Body of pancreas (tissue), 4 donors: ENCODE measurements at regions not wholly inside any gene's neighbourhood (a gene's known extent, or its start where the extent isn't known, plus 50 kb on each side); places are given as distances from the start of the nearest gene placed in this dataset.

ENCODE experiments used
- ATAC-seq: fragments of 150-250 bp; one replicate; pipeline ENCODE4 v1.9.1; 2016
- DNase-seq, 4 donors: peaks; one replicate each; pipeline ENCODE4 v3.0.0-alpha.2; 2019
- H3K27ac ChIP-seq, 4 donors: fragments of 200-600 bp; sonication (generic); 1 replicate in 3 of 4; 2 replicates in 1 of 4; pipeline versions ENCODE4 v1.5.1 to v1.6.1; 2016 to 2019; ENCODE audit warnings: mild to moderate bottlenecking in 1 of 4, mixed read lengths in 1 of 4, moderate library complexity in 1 of 4
- H3K27me3 ChIP-seq, 2 donors: fragments of 200-600 bp; sonication (generic); one replicate each; pipeline ENCODE4 v1.6.0; 2016; ENCODE audit warnings: mild to moderate bottlenecking in 1 of 2
- H3K36me3 ChIP-seq, 2 donors: fragments of 200-600 bp; sonication (generic); replicated peaks in 1 of 2; 2 replicates each; pipeline ENCODE4 v1.5.1; 2016; ENCODE audit warnings: low read depth in 2 of 2; ENCODE audit not compliant: insufficient read depth in 1 of 2
- H3K4me1 ChIP-seq: fragments of 200-600 bp; sonication (generic); one replicate; pipeline ENCODE4 v1.6.0; 2016
- H3K4me3 ChIP-seq, 2 donors: fragments of 200-600 bp; sonication (generic); 1 replicate in 1 of 2; 2 replicates in 1 of 2; pipeline ENCODE4 v1.5.1; 2016 to 2019
- H3K9me3 ChIP-seq, 3 donors: fragments of 200-600 bp; sonication (generic); 1 replicate in 2 of 3; 2 replicates in 1 of 3; pipeline ENCODE4 v1.5.1; 2016
- CTCF ChIP-seq, 7 experiments: fragments of 450-650 bp in 4 of 7; fragments of 200-600 bp in 3 of 7; sonication (generic) in 3 of 7; IDR thresholded peaks; one replicate each; pipeline ENCODE4 v1.5.1; 2016 to 2019; ENCODE audit warnings: antibody characterized with exemption in 7 of 7
- POLR2A ChIP-seq, 3 donors: fragments of 450-650 bp; IDR thresholded peaks; one replicate each; pipeline ENCODE4 v1.6.1; 2016; ENCODE audit warnings: antibody characterized with exemption in 3 of 3, mild to moderate bottlenecking in 2 of 3
- WGBS, 2 donors: methylation state at CpG; one replicate each; pipeline ENCODE4 v1.1.5; 2017; 5-methylcytosine and 5-hydroxymethylcytosine counted together
- intact Hi-C: fragments of 100-400 bp; cut with DNase I; formaldehyde crosslinking; loops from one replicate; pipeline ENCODE4 v1.15.1; 2023

- intact Hi-C loops = no loop called here
- no peaks in the 10 kb centered on the region for H3K4me1 ChIP-seq
- no peak overlapping the region for H3K27ac ChIP-seq
- DNase-seq = no peak
- no peaks in the 10 kb centered on the region for H3K9me3 ChIP-seq
- H3K4me3 ChIP-seq = no peak overlapping the region
- 81 to 92% methylated on average over 1 of the region's 1 CpG for WGBS, 2 donors
- H3K27me3 ChIP-seq = no peaks in the 10 kb centered on the region
- H3K36me3 ChIP-seq = no peaks in the 10 kb centered on the region
- no peak for ATAC-seq
- TF ChIP-seq POLR2A (IDR thresholded peaks at IDR 0.05) (no peak), CTCF (IDR thresholded peaks at IDR 0.05) (no peak)
Observed at GRCh38 chr4:160284516-160284915, 1181.6 kb downstream of the RAPGEF2 start.

GRCh38 chr4:160286051-160286450, 1183.2 kb downstream of the RAPGEF2 start:
- no peak for DNase-seq
- no peaks in the 10 kb centered on the region for H3K9me3 ChIP-seq
- intact Hi-C loops = no loop called here

GRCh38 chr4:160296476-160296875, 1193.6 kb downstream of the RAPGEF2 start:
- WGBS, 2 donors = 83 to 87% methylated on average over 1 of the region's 1 CpG
- no peak for ATAC-seq
- Histone ChIP-seq H3K4me3 (no peak overlapping the region), H3K9me3 (no peaks in the 10 kb centered on the region), H3K4me1 (no peaks in the 10 kb centered on the region), H3K27ac (no peak overlapping the region), H3K27me3 (no peaks in the 10 kb centered on the region), H3K36me3 (no peaks in the 10 kb centered on the region)
- DNase-seq = no peak
- intact Hi-C loops = no loop called here
- TF ChIP-seq POLR2A (IDR thresholded peaks at IDR 0.05) (no peak), CTCF (IDR thresholded peaks at IDR 0.05) (no peak)

More at GRCh38 chr4:160286051-160286450, 1183.2 kb downstream of the RAPGEF2 start:
- no peak overlapping the region for H3K27ac ChIP-seq
- 0 to 93% methylated on average over 1 of the region's 1 CpG for WGBS, 2 donors
- H3K4me1 ChIP-seq = no peaks in the 10 kb centered on the region
- H3K4me3 ChIP-seq = no peak overlapping the region
- TF ChIP-seq POLR2A (IDR thresholded peaks at IDR 0.05) (no peak), CTCF (IDR thresholded peaks at IDR 0.05) (no peak)
- no peaks in the 10 kb centered on the region for H3K36me3 ChIP-seq
- H3K27me3 ChIP-seq = no peaks in the 10 kb centered on the region
- ATAC-seq = no peak

- TF ChIP-seq POLR2A (IDR thresholded peaks at IDR 0.05) = no peak
- TF ChIP-seq CTCF (IDR thresholded peaks at IDR 0.05) = no peak
- Histone ChIP-seq H3K4me1 (no peaks in the 10 kb centered on the region), H3K9me3 (no peaks in the 10 kb centered on the region), H3K4me3 (no peak overlapping the region), H3K27me3 (no peaks in the 10 kb centered on the region), H3K36me3 (no peaks in the 10 kb centered on the region), H3K27ac (no peak overlapping the region)
- intact Hi-C loops = no loop called here
- ATAC-seq (no peak), DNase-seq (no peak)
- WGBS, 2 donors = 41 to 50% methylated on average over 1 of the region's 1 CpG
Observed at GRCh38 chr4:160299177-160299576, 1196.3 kb downstream of the RAPGEF2 start.

GRCh38 chr4:160299608-160300007, 1196.7 kb downstream of the RAPGEF2 start:
- H3K9me3 ChIP-seq = no peaks in the 10 kb centered on the region
- TF ChIP-seq CTCF (IDR thresholded peaks at IDR 0.05) = no peak
- TF ChIP-seq POLR2A (IDR thresholded peaks at IDR 0.05) = no peak
- no peak overlapping the region for H3K4me3 ChIP-seq
- no peaks in the 10 kb centered on the region for H3K36me3 ChIP-seq
- H3K27ac ChIP-seq = no peak overlapping the region
- intact Hi-C loops = no loop called here
- WGBS, 2 donors = 72 to 82% methylated on average over 2 of the region's 2 CpGs
- ATAC-seq = no peak
- no peak for DNase-seq
- no peaks in the 10 kb centered on the region for H3K4me1 ChIP-seq
- no peaks in the 10 kb centered on the region for H3K27me3 ChIP-seq
